BE2C (cell line): ENCODE measurements at regions not wholly inside any gene's neighbourhood (a gene's known extent, or its start where the extent isn't known, plus 50 kb on each side); places are given as distances from the start of the nearest gene placed in this dataset.

ENCODE experiments used
- DNase-seq: peaks from one replicate; pipeline ENCODE4 v3.0.0-alpha.2; 2020
- H3K27me3 ChIP-seq: fragments of 250-450 bp; sonication (Bioruptor Pico); 2 replicates; pipeline ENCODE4 v1.5.1; 2020; ENCODE audit warnings: mild to moderate bottlenecking
- H3K36me3 ChIP-seq: fragments of 250-450 bp; sonication (Bioruptor Pico); 2 replicates; pipeline ENCODE4 v1.5.1; 2020; ENCODE audit warnings: mild to moderate bottlenecking
- H3K4me1 ChIP-seq: fragments of 250-450 bp; sonication (Bioruptor Pico); 2 replicates; pipeline ENCODE4 v1.5.1; 2020
- H3K4me3 ChIP-seq: 2 replicates; pipeline ENCODE4 v1.5.1; 2011; ENCODE audit warnings: low read depth, low read length
- H3K9me3 ChIP-seq: fragments of 250-450 bp; sonication (Bioruptor Pico); 2 replicates; pipeline ENCODE4 v1.5.1; 2020
- CTCF ChIP-seq: IDR thresholded peaks from 2 replicates; pipeline ENCODE4 v1.5.1; 2012; ENCODE audit warnings: mild to moderate bottlenecking, low read depth, low read length

- no peak for DNase-seq
- Histone ChIP-seq H3K9me3 (no peaks in the 10 kb centered on the region), H3K4me1 (no peaks in the 10 kb centered on the region), H3K4me3 (no peak overlapping the region), H3K36me3 (no peaks in the 10 kb centered on the region), H3K27me3 (peaks cover 6% of the 10 kb centered on the region)
- no peak for TF ChIP-seq CTCF
These were observed 336.9 kb downstream of the SNAPC1 start for GRCh38 chr14:62099091-62099490.

DNA sequence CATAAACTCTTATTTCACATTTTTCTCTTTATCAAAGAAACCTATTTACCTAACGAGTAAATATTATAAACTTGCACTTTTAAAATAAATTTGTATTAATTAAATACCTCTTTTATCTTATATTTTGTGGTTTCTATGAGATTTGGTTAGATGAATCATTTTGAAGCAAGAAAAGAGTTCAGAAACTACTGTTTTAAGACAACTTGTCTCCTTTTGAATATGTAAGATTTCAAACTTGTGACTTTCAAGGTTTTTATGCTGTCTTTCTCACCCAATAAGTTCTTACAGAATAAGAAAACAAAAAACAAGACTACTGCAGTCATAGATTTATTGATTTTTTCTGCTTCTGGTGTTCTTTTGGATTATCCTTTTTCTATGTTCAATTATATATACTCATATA, 339.0 kb downstream of the SNAPC1 start:
- TF ChIP-seq CTCF: no peak

GRCh38 chr14:62101673-62102348, 339.6 kb downstream of the SNAPC1 start:
- no peak for TF ChIP-seq CTCF
- Histone ChIP-seq H3K4me1 (no peaks in the 10 kb centered on the region), H3K9me3 (no peaks in the 10 kb centered on the region), H3K27me3 (peaks cover 9% of the 10 kb centered on the region), H3K4me3 (no peak overlapping the region), H3K36me3 (no peaks in the 10 kb centered on the region)
- DNase-seq: no peak

More for the DNA sequence above, 339.0 kb downstream of the SNAPC1 start:
- no peaks in the 10 kb centered on the region for H3K4me1 ChIP-seq
- H3K36me3 ChIP-seq: no peaks in the 10 kb centered on the region
- no peaks in the 10 kb centered on the region for H3K9me3 ChIP-seq
- H3K4me3 ChIP-seq: no peak overlapping the region
- peaks cover 9% of the 10 kb centered on the region for H3K27me3 ChIP-seq
- no peak for DNase-seq

DNA sequence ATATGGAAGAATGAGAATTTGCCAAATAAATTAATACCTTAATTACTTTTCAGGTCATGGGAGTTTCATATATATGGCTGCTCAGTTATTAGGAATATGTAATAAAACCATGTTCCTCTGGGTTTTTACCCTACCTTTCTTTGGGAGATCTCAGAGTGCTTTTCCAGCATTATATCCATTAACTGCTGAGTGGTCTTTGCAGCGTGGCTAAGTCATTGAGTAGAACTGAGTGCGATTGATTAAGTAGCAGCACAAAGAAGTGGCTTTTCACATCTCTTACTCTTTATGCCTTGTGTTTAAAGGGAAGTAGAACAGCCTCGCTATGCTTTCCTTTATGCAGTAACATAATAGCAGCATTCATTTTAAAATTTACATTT, 340.1 kb downstream of the SNAPC1 start:
- H3K4me1 ChIP-seq: no peaks in the 10 kb centered on the region
- H3K27me3 ChIP-seq: peaks cover 9% of the 10 kb centered on the region
- no peaks in the 10 kb centered on the region for H3K9me3 ChIP-seq
- no peak overlapping the region for H3K4me3 ChIP-seq
- no peaks in the 10 kb centered on the region for H3K36me3 ChIP-seq
- no peak for TF ChIP-seq CTCF
- no peak for DNase-seq

GRCh38 chr14:62103464-62103863, 341.2 kb downstream of the SNAPC1 start:
- Histone ChIP-seq H3K4me3 (no peak overlapping the region), H3K36me3 (no peaks in the 10 kb centered on the region), H3K4me1 (no peaks in the 10 kb centered on the region), H3K27me3 (peaks cover 12% of the 10 kb centered on the region), H3K9me3 (no peaks in the 10 kb centered on the region)
- DNase-seq: no peak
- no peak for TF ChIP-seq CTCF

GRCh38 chr14:62110941-62111340, 348.7 kb downstream of the SNAPC1 start:
- Histone ChIP-seq H3K36me3 (no peaks in the 10 kb centered on the region), H3K27me3 (peaks cover 15% of the 10 kb centered on the region), H3K9me3 (no peaks in the 10 kb centered on the region), H3K4me1 (no peaks in the 10 kb centered on the region), H3K4me3 (no peak overlapping the region)
- DNase-seq: no peak
- no peak for TF ChIP-seq CTCF
